ENCODE measurements at regions not wholly inside any gene's neighbourhood (a gene's known extent, or its start where the extent isn't known, plus 50 kb on each side); places are given as distances from the start of the nearest gene placed in this dataset.

GRCh38 chr20:5482791-5483190 lies 128.0 kb downstream of the GPCPD1 start:
- no peak for TF ChIP-seq CTCF (conservative IDR thresholded peaks at IDR 0.05 in 1 of 2, IDR thresholded peaks at IDR 0.05 in 1 of 2; ENCODE audit: low read depth in 1 of 2, low read length in 2 of 2)
- no peak for TF ChIP-seq EZH2 (IDR thresholded peaks at IDR 0.05; ENCODE audit: low read length, missing control alignments)
